Endodermal cell (in vitro differentiated cells): ENCODE measurements at regions not wholly inside any gene's neighbourhood (a gene's known extent, or its start where the extent isn't known, plus 50 kb on each side); places are given as distances from the start of the nearest gene placed in this dataset.

Experiments used
- DNase-seq: peaks from one replicate; pipeline ENCODE4 v3.0.0-alpha.2; 2017
- H3K27ac ChIP-seq: 2 replicates; pipeline ENCODE4 v1.5.1; 2013; ENCODE audit warnings: mild to moderate bottlenecking, low read depth, low read length, moderate library complexity
- H3K27me3 ChIP-seq: 2 replicates; pipeline ENCODE4 v1.6.1; 2013; ENCODE audit warnings: mild to moderate bottlenecking, low read length, moderate library complexity; ENCODE audit not compliant: insufficient read depth, control insufficient read depth, poor library complexity, severe bottlenecking
- H3K36me3 ChIP-seq: 2 replicates; pipeline ENCODE4 v1.7.0; 2013; ENCODE audit warnings: mild to moderate bottlenecking, low read length, moderate library complexity; ENCODE audit not compliant: control insufficient read depth, insufficient read depth
- H3K4me1 ChIP-seq: one replicate; pipeline ENCODE4 v1.7.0; 2013; ENCODE audit warnings: low read length; ENCODE audit not compliant: control insufficient read depth, insufficient read depth
- H3K4me3 ChIP-seq: 2 replicates; pipeline ENCODE4 v1.5.1; 2013; ENCODE audit warnings: mild to moderate bottlenecking, low read length, moderate library complexity
- H3K9ac ChIP-seq: 2 replicates; pipeline ENCODE4 v1.6.1; 2013; ENCODE audit warnings: mild to moderate bottlenecking, low read length, moderate library complexity; ENCODE audit not compliant: poor library complexity, severe bottlenecking; ENCODE audit errors: extremely low read depth
- H3K9me3 ChIP-seq: 2 replicates; pipeline ENCODE4 v1.6.1; 2013; ENCODE audit warnings: mild to moderate bottlenecking, low read length, moderate library complexity; ENCODE audit not compliant: control insufficient read depth
- H3K27ac Mint-ChIP-seq: 2 replicates; pipeline ENCODE4 v1.8.0; 2020; ENCODE audit warnings: mixed read lengths
- H3K27me3 Mint-ChIP-seq: 2 replicates; pipeline ENCODE4 v1.8.0; 2021; ENCODE audit warnings: mild to moderate bottlenecking, mixed read lengths; ENCODE audit not compliant: insufficient read depth
- H3K36me3 Mint-ChIP-seq: 2 replicates; pipeline ENCODE4 v1.8.0; 2020; ENCODE audit warnings: low read depth, mixed read lengths
- H3K4me1 Mint-ChIP-seq: 2 replicates; pipeline ENCODE4 v1.8.0; 2020; ENCODE audit warnings: mixed read lengths
- H3K4me3 Mint-ChIP-seq: 2 replicates; pipeline ENCODE4 v1.8.0; 2020; ENCODE audit warnings: mild to moderate bottlenecking, moderate library complexity, mixed read lengths
- H3K9me3 Mint-ChIP-seq: 2 replicates; pipeline ENCODE4 v1.8.0; 2020; ENCODE audit warnings: mild to moderate bottlenecking, mixed read lengths
- CTCF ChIP-seq: fragments of 200-600 bp; sonication (generic); conservative IDR thresholded peaks from 2 replicates; pipeline ENCODE4 v1.5.0; 2021; ENCODE audit warnings: antibody characterized with exemption, mild to moderate bottlenecking
- WGBS, 2 experiments: methylation state at CpG; one replicate each; pipeline versions ENCODE4 v1.1.5 to v1.1.7; 2013; ENCODE audit warnings: missing lambda C conversion rate in 2 of 2, mixed read lengths in 1 of 2; ENCODE audit not compliant: insufficient coverage in 1 of 2, insufficient read length in 1 of 2; 5-methylcytosine and 5-hydroxymethylcytosine counted together

- no peak overlapping the region for H3K9ac ChIP-seq
- 94 to 97% methylated on average over 2 of the region's 2 CpGs for WGBS, 2 experiments
- H3K27ac Mint-ChIP-seq, result no peak overlapping the region
Measured at GRCh38 chr16:59593194-59593661, 859.1 kb upstream of the GOT2 start.

GRCh38 chr16:59591480-59591879 is 857.4 kb upstream of the GOT2 start:
- Mint-ChIP-seq H3K9me3 (peaks cover 4% of the 10 kb centered on the region), H3K4me3 (no peak overlapping the region), H3K36me3 (peaks cover 7% of the 10 kb centered on the region), H3K4me1 (peaks cover 13% of the 10 kb centered on the region), H3K27me3 (no peaks in the 10 kb centered on the region), H3K27ac (no peak overlapping the region)
- no peak overlapping the region for H3K27ac ChIP-seq
- no peak overlapping the region for H3K4me3 ChIP-seq
- no peak for DNase-seq
- WGBS, 2 experiments, result 97 to 100% methylated on average over 1 of the region's 1 CpG
- H3K36me3 ChIP-seq, result no peaks in the 10 kb centered on the region
- no peak for TF ChIP-seq CTCF
- H3K9ac ChIP-seq, result no peak overlapping the region
- H3K4me1 ChIP-seq, result no peaks in the 10 kb centered on the region
- H3K27me3 ChIP-seq, result no peaks in the 10 kb centered on the region
- H3K9me3 ChIP-seq, result peaks cover 5% of the 10 kb centered on the region

More at GRCh38 chr16:59593194-59593661, 859.1 kb upstream of the GOT2 start:
- Histone ChIP-seq H3K27me3 (no peaks in the 10 kb centered on the region), H3K4me1 (no peaks in the 10 kb centered on the region), H3K4me3 (no peak overlapping the region), H3K9me3 (peaks cover 5% of the 10 kb centered on the region), H3K27ac (no peak overlapping the region), H3K36me3 (no peaks in the 10 kb centered on the region)
- H3K4me1 Mint-ChIP-seq, result peaks cover 13% of the 10 kb centered on the region
- H3K36me3 Mint-ChIP-seq, result peaks cover 5% of the 10 kb centered on the region
- no peaks in the 10 kb centered on the region for H3K27me3 Mint-ChIP-seq
- H3K4me3 Mint-ChIP-seq, result no peak overlapping the region
- no peak for TF ChIP-seq CTCF
- peaks cover 4% of the 10 kb centered on the region for H3K9me3 Mint-ChIP-seq
- DNase-seq, result no peak

- peaks cover 5% of the 10 kb centered on the region for H3K9me3 ChIP-seq
- no peak overlapping the region for H3K9ac ChIP-seq
- Mint-ChIP-seq H3K27ac (no peak overlapping the region), H3K4me1 (peaks cover 9% of the 10 kb centered on the region), H3K4me3 (no peak overlapping the region), H3K27me3 (no peaks in the 10 kb centered on the region), H3K36me3 (peaks cover 7% of the 10 kb centered on the region), H3K9me3 (peaks cover 4% of the 10 kb centered on the region)
- H3K4me3 ChIP-seq, result no peak overlapping the region
- no peak overlapping the region for H3K27ac ChIP-seq
- no peaks in the 10 kb centered on the region for H3K36me3 ChIP-seq
- no peaks in the 10 kb centered on the region for H3K4me1 ChIP-seq
- H3K27me3 ChIP-seq, result no peaks in the 10 kb centered on the region
- TF ChIP-seq CTCF, result no peak
- no peak for DNase-seq
- 92 to 95% methylated on average over 3 to 4 of the region's 4 CpGs for WGBS, 2 experiments
Measured at GRCh38 chr16:59590845-59591244, 856.7 kb upstream of the GOT2 start.
